Loucy (cell line): ENCODE measurements at regions not wholly inside any gene's neighbourhood (a gene's known extent, or its start where the extent isn't known, plus 50 kb on each side); places are given as distances from the start of the nearest gene placed in this dataset.

Experiments used
- H2AFZ ChIP-seq: fragments of 200-600 bp; sonication (generic); 2 replicates; pipeline ENCODE4 v1.6.0; 2016; ENCODE audit warnings: antibody characterized with exemption, mild to moderate bottlenecking, low read length, moderate library complexity
- H3F3A ChIP-seq: fragments of 200-600 bp; 2 replicates; pipeline ENCODE4 v1.6.0; 2016; ENCODE audit warnings: antibody characterized with exemption, low read depth, mild to moderate bottlenecking
- H3K27me3 ChIP-seq: fragments of 200-600 bp; sonication (generic); 2 replicates; pipeline ENCODE4 v1.6.1; 2014; ENCODE audit warnings: low read length, mild to moderate bottlenecking; ENCODE audit not compliant: insufficient read depth, poor library complexity, severe bottlenecking
- H3K36me3 ChIP-seq: fragments of 200-600 bp; sonication (generic); 2 replicates; pipeline ENCODE4 v1.6.1; 2016; ENCODE audit warnings: low read length; ENCODE audit not compliant: insufficient read depth
- H3K4me1 ChIP-seq: fragments of 200-600 bp; sonication (generic); 2 replicates; pipeline ENCODE4 v1.5.1; 2014; ENCODE audit warnings: low read length, mild to moderate bottlenecking; ENCODE audit not compliant: insufficient read depth, poor library complexity, severe bottlenecking
- H3K4me2 ChIP-seq: fragments of 200-600 bp; sonication (generic); 2 replicates; pipeline ENCODE4 v1.6.0; 2014; ENCODE audit warnings: antibody characterized with exemption, low read length, low read depth, mild to moderate bottlenecking; ENCODE audit not compliant: poor library complexity, severe bottlenecking
- H3K4me3 ChIP-seq: fragments of 200-600 bp; sonication (generic); 2 replicates; pipeline ENCODE4 v1.5.1; 2014; ENCODE audit warnings: low read length, mild to moderate bottlenecking, mixed read lengths; ENCODE audit not compliant: poor library complexity, severe bottlenecking
- H3K79me2 ChIP-seq: fragments of 200-600 bp; sonication (generic); 2 replicates; pipeline ENCODE4 v1.6.1; 2014; ENCODE audit warnings: low read length; ENCODE audit not compliant: insufficient read depth
- H3K9ac ChIP-seq: fragments of 200-600 bp; sonication (generic); 2 replicates; pipeline ENCODE4 v1.6.0; 2014; ENCODE audit warnings: mild to moderate bottlenecking, low read depth, low read length, moderate library complexity; ENCODE audit not compliant: poor library complexity, severe bottlenecking
- H3K9me2 ChIP-seq: fragments of 200-600 bp; sonication (generic); replicated peaks from 2 replicates; pipeline ENCODE4 v1.6.1; 2016; ENCODE audit warnings: low read depth, low read length, mixed read lengths
- H3K9me3 ChIP-seq: fragments of 200-600 bp; sonication (generic); 2 replicates; pipeline ENCODE4 v1.6.1; 2014; ENCODE audit warnings: mild to moderate bottlenecking, antibody characterized with exemption, low read length, low read depth; ENCODE audit not compliant: insufficient read depth
- H4K20me1 ChIP-seq: fragments of 200-600 bp; sonication (generic); 2 replicates; pipeline ENCODE4 v1.6.0; 2014; ENCODE audit warnings: antibody characterized with exemption, low read length, mild to moderate bottlenecking; ENCODE audit not compliant: insufficient read depth, poor library complexity, severe bottlenecking
- CTCF ChIP-seq: fragments of 200-600 bp; sonication (generic); conservative IDR thresholded peaks from 2 replicates; pipeline ENCODE4 v1.5.1; 2014; ENCODE audit warnings: mild to moderate bottlenecking, antibody characterized with exemption, low read length
- EZH2phosphoT487 ChIP-seq: fragments of 200-600 bp; IDR thresholded peaks from 2 replicates; pipeline ENCODE4 v1.6.1; 2018; ENCODE audit warnings: antibody characterized with exemption, mild to moderate bottlenecking, moderate library complexity, borderline replicate concordance

GRCh38 chr6:130575971-130576370, 210.2 kb downstream of the TMEM200A start:
- Histone ChIP-seq H3K9me2 (no peaks in the 10 kb centered on the region), H3K79me2 (no peaks in the 10 kb centered on the region), H3K4me1 (peaks cover 35% of the 10 kb centered on the region), H3F3A (no peaks in the 10 kb centered on the region), H2AFZ (no peak overlapping the region), H3K9ac (no peak overlapping the region), H3K4me2 (peak overlapping the region; percentile 64), H3K36me3 (no peaks in the 10 kb centered on the region), H4K20me1 (no peaks in the 10 kb centered on the region), H3K9me3 (no peaks in the 10 kb centered on the region), H3K27me3 (peaks cover 62% of the 10 kb centered on the region), H3K4me3 (peak overlapping the region; percentile 47)
- TF ChIP-seq EZH2phosphoT487 (0 out of 2 replicates have a peak, but pooled peaks have one; percentile 14), CTCF (no peak)

- Histone ChIP-seq H3F3A (no peaks in the 10 kb centered on the region), H3K36me3 (no peaks in the 10 kb centered on the region), H3K9me2 (no peaks in the 10 kb centered on the region), H3K4me1 (peaks cover 35% of the 10 kb centered on the region), H3K4me2 (peak overlapping the region; percentile 64), H4K20me1 (no peaks in the 10 kb centered on the region), H2AFZ (no peak overlapping the region), H3K27me3 (peaks cover 68% of the 10 kb centered on the region), H3K79me2 (no peaks in the 10 kb centered on the region), H3K4me3 (peak overlapping the region; percentile 47), H3K9ac (no peak overlapping the region), H3K9me3 (no peaks in the 10 kb centered on the region)
- TF ChIP-seq EZH2phosphoT487 (no peak), CTCF (no peak)
These were observed 211.5 kb downstream of the TMEM200A start for GRCh38 chr6:130577178-130577919.

GRCh38 chr6:130578713-130579112, 212.9 kb downstream of the TMEM200A start:
- Histone ChIP-seq H3K9ac (no peak overlapping the region), H3K9me3 (no peaks in the 10 kb centered on the region), H3K4me3 (no peak overlapping the region), H4K20me1 (no peaks in the 10 kb centered on the region), H3K36me3 (no peaks in the 10 kb centered on the region), H3K4me2 (no peak overlapping the region), H3K79me2 (no peaks in the 10 kb centered on the region), H3K9me2 (no peaks in the 10 kb centered on the region), H3K4me1 (peaks cover 35% of the 10 kb centered on the region), H3K27me3 (peaks cover 67% of the 10 kb centered on the region), H3F3A (no peaks in the 10 kb centered on the region), H2AFZ (no peak overlapping the region)
- no peak for TF ChIP-seq CTCF
- no peak for TF ChIP-seq EZH2phosphoT487
